ENCODE measurements at regions not wholly inside any gene's neighbourhood (a gene's known extent, or its start where the extent isn't known, plus 50 kb on each side); places are given as distances from the start of the nearest gene placed in this dataset.
A peak's percentile ranks its signal among the peaks of the same experiment; 100 is the strongest.

DNA sequence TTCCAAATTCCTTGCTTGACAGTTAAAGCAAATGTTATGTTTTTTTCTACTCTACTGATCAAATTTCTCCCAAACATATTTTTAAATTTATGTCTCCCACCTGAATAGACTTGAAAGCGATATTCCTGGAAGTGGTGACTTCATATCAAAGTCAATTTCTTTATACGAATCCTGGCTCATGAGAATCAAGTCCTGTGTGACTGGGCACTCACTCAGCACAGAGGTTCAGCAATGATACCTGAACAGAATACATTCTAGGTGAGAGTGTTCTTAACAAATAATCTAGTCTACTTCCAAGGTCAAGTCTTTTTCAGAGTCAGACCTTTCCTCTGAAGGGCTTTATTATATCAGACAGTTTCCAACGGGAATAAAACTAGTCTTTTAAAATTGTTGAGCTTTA lies 1070.6 kb downstream of the TRHDE start (continued):
- TF ChIP-seq, protein P1, sequence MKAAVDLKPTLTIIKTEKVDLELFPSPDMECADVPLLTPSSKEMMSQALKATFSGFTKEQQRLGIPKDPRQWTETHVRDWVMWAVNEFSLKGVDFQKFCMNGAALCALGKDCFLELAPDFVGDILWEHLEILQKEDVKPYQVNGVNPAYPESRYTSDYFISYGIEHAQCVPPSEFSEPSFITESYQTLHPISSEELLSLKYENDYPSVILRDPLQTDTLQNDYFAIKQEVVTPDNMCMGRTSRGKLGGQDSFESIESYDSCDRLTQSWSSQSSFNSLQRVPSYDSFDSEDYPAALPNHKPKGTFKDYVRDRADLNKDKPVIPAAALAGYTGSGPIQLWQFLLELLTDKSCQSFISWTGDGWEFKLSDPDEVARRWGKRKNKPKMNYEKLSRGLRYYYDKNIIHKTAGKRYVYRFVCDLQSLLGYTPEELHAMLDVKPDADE (IDR thresholded peaks at IDR 0.05) = no peak

DNA sequence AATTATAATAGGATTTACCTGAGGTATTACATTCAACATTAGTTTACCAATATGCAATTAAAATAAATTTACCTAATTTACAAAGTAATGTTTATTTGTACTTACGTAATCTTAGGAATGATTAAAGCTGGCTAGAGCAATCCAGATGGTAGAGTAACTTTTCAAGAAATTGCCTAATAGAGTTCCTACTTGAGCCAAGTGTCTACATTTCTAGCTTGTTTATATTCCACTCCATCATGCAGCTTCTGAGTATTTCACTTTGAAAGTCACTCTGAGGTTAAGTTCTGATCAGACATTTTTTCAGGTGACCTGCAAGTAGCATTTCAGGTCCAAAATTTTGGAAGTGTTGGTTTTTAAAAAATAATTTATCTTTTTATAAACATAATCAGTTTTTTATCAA lies 1080.7 kb downstream of the TRHDE start:
- Histone ChIP-seq H2AFZ (no peak overlapping the region), H3K4me3 (no peak overlapping the region), H3K4me2 (no peak overlapping the region), H3F3A (replicated peaks; ENCODE audit: low read depth) (no peaks in the 10 kb centered on the region), H3K79me2 (replicated peaks; ENCODE audit: insufficient read depth) (no peaks in the 10 kb centered on the region), H3K36me3 (ENCODE audit: insufficient read depth) (no peaks in the 10 kb centered on the region), H4K20me1 (replicated peaks; ENCODE audit: insufficient read depth) (no peaks in the 10 kb centered on the region), H3K27me3 (ENCODE audit: insufficient read depth) (no peaks in the 10 kb centered on the region), H3K4me1 (ENCODE audit: insufficient read depth) (no peaks in the 10 kb centered on the region), H3K9me2 (ENCODE audit: insufficient read depth) (no peaks in the 10 kb centered on the region), H3K27ac (ENCODE audit: low read depth) (no peak overlapping the region)
- Mint-ChIP-seq H3K4me3 (no peak overlapping the region), H3K27me3 (ENCODE audit: insufficient read depth, low read depth, poor library complexity) (no peaks in the 10 kb centered on the region), H3K9me3 (peaks cover 7% of the 10 kb centered on the region; the same call in 1 of the 3 replicates), H3K36me3 (ENCODE audit: low read depth) (no peaks in the 10 kb centered on the region), H3K27ac (no peak overlapping the region), H3K4me1 (no peaks in the 10 kb centered on the region)
- DNase-seq (ENCODE audit: low spot score) (no peak), ATAC-seq (no peak)
- TF ChIP-seq, protein P2, sequence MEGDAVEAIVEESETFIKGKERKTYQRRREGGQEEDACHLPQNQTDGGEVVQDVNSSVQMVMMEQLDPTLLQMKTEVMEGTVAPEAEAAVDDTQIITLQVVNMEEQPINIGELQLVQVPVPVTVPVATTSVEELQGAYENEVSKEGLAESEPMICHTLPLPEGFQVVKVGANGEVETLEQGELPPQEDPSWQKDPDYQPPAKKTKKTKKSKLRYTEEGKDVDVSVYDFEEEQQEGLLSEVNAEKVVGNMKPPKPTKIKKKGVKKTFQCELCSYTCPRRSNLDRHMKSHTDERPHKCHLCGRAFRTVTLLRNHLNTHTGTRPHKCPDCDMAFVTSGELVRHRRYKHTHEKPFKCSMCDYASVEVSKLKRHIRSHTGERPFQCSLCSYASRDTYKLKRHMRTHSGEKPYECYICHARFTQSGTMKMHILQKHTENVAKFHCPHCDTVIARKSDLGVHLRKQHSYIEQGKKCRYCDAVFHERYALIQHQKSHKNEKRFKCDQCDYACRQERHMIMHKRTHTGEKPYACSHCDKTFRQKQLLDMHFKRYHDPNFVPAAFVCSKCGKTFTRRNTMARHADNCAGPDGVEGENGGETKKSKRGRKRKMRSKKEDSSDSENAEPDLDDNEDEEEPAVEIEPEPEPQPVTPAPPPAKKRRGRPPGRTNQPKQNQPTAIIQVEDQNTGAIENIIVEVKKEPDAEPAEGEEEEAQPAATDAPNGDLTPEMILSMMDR (conservative IDR thresholded peaks at IDR 0.05; ENCODE audit: low read depth in 2 of 2) = no peak

DNA sequence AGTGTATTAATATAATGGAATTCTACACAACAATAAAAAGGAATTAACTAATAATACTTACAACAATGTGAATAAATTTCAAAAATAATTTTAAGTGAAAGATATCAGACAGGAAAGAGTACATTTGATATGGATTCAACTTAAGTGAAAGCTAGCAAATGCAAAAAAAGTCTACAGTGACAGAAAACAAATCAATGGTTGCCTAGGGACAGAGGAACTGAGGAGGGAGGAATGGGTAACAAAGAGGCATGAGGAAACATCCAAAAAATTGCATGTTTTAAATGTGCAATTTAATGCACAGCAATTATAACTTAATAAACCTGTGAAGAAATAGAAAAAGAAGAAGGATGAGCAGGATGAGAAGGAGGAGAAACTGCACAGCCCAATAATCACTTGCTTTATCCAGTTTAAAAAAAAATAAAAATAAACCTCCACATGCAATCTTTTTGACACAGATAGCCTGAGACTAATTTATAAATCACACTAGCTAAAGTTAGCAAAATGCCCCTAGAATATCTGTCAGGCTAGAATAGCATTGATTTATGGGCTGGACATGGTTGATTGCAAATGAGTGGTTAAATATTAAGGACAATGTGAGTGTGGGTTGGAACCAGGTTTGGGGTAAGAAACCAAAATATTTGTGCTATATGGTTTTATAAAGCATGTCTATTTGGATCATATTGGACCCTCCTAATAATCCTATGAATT lies 1089.1 kb downstream of the TRHDE start:
- Mint-ChIP-seq H3K27me3 (ENCODE audit: insufficient read depth, low read depth, poor library complexity) (no peaks in the 10 kb centered on the region), H3K9me3 (peaks cover 7% of the 10 kb centered on the region; the same call in 1 of the 3 replicates), H3K27ac (peak overlapping the region; percentile 79; the same call in 1 of the 2 replicates), H3K4me1 (peaks cover 15% of the 10 kb centered on the region), H3K4me3 (no peak overlapping the region), H3K36me3 (ENCODE audit: low read depth) (no peaks in the 10 kb centered on the region)
- DNase-seq (ENCODE audit: low spot score) = peak; percentile 12
- Histone ChIP-seq H4K20me1 (replicated peaks; ENCODE audit: insufficient read depth) (no peaks in the 10 kb centered on the region), H3F3A (replicated peaks; ENCODE audit: low read depth) (no peaks in the 10 kb centered on the region), H3K36me3 (ENCODE audit: insufficient read depth) (no peaks in the 10 kb centered on the region), H3K4me1 (ENCODE audit: insufficient read depth) (peaks cover 10% of the 10 kb centered on the region; the same call in 1 of the 2 replicates), H3K9me2 (ENCODE audit: insufficient read depth) (no peaks in the 10 kb centered on the region), H3K4me2 (no peak overlapping the region), H3K27me3 (ENCODE audit: insufficient read depth) (no peaks in the 10 kb centered on the region), H3K27ac (ENCODE audit: low read depth) (no peak overlapping the region), H3K4me3 (no peak overlapping the region), H3K79me2 (replicated peaks; ENCODE audit: insufficient read depth) (no peaks in the 10 kb centered on the region), H2AFZ (no peak overlapping the region)
- no peak for ATAC-seq
- TF ChIP-seq, protein P1 (IDR thresholded peaks at IDR 0.05) = no peak
- no peak for TF ChIP-seq CREB1 (CRISPR knock-in tag; IDR thresholded peaks at IDR 0.05; ENCODE audit: low read depth)
- TF ChIP-seq NANOG (IDR thresholded peaks at IDR 0.05; ENCODE audit: borderline replicate concordance) = no peak
- no peak for TF ChIP-seq JUNB (IDR thresholded peaks at IDR 0.05; ENCODE audit: unreplicated experiment)
- TF ChIP-seq, protein P3, sequence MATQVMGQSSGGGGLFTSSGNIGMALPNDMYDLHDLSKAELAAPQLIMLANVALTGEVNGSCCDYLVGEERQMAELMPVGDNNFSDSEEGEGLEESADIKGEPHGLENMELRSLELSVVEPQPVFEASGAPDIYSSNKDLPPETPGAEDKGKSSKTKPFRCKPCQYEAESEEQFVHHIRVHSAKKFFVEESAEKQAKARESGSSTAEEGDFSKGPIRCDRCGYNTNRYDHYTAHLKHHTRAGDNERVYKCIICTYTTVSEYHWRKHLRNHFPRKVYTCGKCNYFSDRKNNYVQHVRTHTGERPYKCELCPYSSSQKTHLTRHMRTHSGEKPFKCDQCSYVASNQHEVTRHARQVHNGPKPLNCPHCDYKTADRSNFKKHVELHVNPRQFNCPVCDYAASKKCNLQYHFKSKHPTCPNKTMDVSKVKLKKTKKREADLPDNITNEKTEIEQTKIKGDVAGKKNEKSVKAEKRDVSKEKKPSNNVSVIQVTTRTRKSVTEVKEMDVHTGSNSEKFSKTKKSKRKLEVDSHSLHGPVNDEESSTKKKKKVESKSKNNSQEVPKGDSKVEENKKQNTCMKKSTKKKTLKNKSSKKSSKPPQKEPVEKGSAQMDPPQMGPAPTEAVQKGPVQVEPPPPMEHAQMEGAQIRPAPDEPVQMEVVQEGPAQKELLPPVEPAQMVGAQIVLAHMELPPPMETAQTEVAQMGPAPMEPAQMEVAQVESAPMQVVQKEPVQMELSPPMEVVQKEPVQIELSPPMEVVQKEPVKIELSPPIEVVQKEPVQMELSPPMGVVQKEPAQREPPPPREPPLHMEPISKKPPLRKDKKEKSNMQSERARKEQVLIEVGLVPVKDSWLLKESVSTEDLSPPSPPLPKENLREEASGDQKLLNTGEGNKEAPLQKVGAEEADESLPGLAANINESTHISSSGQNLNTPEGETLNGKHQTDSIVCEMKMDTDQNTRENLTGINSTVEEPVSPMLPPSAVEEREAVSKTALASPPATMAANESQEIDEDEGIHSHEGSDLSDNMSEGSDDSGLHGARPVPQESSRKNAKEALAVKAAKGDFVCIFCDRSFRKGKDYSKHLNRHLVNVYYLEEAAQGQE (IDR thresholded peaks at IDR 0.05; ENCODE audit: unreplicated experiment) = no peak
- TF ChIP-seq EZH2 (IDR thresholded peaks at IDR 0.05; ENCODE audit: low read depth, unreplicated experiment) = no peak

Measured in GM23338 (cell line).